Esophagus muscularis mucosa (tissue), 3 donors: ENCODE measurements at regions not wholly inside any gene's neighbourhood (a gene's known extent, or its start where the extent isn't known, plus 50 kb on each side); places are given as distances from the start of the nearest gene placed in this dataset.

Experiments
- POLR2AphosphoS5 ChIP-seq, 2 donors: sonication (generic); formaldehyde crosslinking; IDR thresholded peaks; one replicate each; pipeline ENCODE4 v1.6.1; 2017; ENCODE audit warnings: antibody characterized with exemption in 2 of 2
- TF ChIP-seq, protein P1 (sequence below), 3 experiments: fragments of 200-600 bp in 2 of 3; fragments of 450-650 bp in 1 of 3; sonication (generic) in 2 of 3; IDR thresholded peaks; one replicate each; pipeline ENCODE4 v1.5.1; 2017 to 2019; ENCODE audit warnings: antibody characterized with exemption in 3 of 3, mild to moderate bottlenecking in 2 of 3, moderate library complexity in 1 of 3

DNA sequence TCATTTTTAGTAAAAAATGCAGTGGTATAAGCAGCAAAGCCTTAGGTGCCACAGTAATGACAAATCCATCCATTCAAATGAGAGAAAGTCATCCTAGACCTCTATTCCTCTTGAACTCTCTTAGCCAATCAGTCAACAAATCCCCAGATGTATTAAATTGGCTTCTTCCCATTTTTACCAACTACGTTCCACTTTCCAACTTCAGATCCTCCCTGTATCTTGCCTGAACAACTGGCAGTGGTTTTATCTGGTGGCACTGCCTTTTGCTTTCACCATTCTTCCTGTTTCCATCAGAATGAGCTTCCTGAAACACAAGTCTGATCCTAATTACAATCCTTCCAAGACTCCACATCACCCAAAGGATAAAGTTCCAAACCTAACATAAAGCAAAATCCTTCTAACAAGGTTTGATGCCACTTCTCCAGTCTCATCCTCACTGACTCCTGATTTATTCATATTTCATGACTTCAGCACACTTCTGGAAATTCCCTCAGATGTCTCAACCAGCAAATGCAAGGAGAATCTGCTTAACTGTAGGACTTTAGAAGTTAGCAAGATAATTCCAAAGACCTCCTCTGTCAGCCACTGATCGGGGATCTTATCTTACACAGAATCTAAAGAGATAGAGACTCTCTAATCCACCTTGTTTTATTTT lies 69.8 kb upstream of the SLC4A7 start:
- TF ChIP-seq, protein P1, sequence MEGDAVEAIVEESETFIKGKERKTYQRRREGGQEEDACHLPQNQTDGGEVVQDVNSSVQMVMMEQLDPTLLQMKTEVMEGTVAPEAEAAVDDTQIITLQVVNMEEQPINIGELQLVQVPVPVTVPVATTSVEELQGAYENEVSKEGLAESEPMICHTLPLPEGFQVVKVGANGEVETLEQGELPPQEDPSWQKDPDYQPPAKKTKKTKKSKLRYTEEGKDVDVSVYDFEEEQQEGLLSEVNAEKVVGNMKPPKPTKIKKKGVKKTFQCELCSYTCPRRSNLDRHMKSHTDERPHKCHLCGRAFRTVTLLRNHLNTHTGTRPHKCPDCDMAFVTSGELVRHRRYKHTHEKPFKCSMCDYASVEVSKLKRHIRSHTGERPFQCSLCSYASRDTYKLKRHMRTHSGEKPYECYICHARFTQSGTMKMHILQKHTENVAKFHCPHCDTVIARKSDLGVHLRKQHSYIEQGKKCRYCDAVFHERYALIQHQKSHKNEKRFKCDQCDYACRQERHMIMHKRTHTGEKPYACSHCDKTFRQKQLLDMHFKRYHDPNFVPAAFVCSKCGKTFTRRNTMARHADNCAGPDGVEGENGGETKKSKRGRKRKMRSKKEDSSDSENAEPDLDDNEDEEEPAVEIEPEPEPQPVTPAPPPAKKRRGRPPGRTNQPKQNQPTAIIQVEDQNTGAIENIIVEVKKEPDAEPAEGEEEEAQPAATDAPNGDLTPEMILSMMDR (IDR thresholded peaks at IDR 0.05), result no peak
- TF ChIP-seq POLR2AphosphoS5 (IDR thresholded peaks at IDR 0.05), result no peak
